K562 (cell line): ENCODE measurements at regions not wholly inside any gene's neighbourhood (a gene's known extent, or its start where the extent isn't known, plus 50 kb on each side); places are given as distances from the start of the nearest gene placed in this dataset.

Experiments used
- ATAC-seq: fragments of 200-7000 bp; cut with Tn5 transposase; 3 replicates; pipeline ENCODE4 v1.9.1; 2020; ENCODE audit warnings: moderate library complexity
- BruUV-seq: library from RNA; stranded (reverse); fragments of 400-500 nt; replicated peaks from 2 replicates; lab custom pipeline; 2021; lab: Mats Ljungman, UMichigan
- CTCF ChIA-PET: fragments of 300-600 bp; formaldehyde crosslinking; extraction: SDS; loops from one replicate; lab custom pipeline; 2021; ENCODE audit warnings: low intra/inter-chr PET ratio; lab: Yijun Ruan, JAX
- POLR2A ChIA-PET: fragments of 300-600, 350-650 bp; sonication (Branson Sonifier 250); formaldehyde crosslinking; extraction: SDS; loops from one replicate; lab custom pipeline; 2021; ENCODE audit warnings: antibody characterized with exemption, inconsistent platforms; lab: Yijun Ruan, JAX
- DNase-seq, 4 experiments: peaks; one replicate each; pipeline versions ENCODE4 v3.0.0 to v3.0.0-alpha.2; 2011 to 2018; ENCODE audit warnings: low spot score in 3 of 4, mixed read lengths in 3 of 4; ENCODE audit errors: extremely low read depth in 1 of 4
- FAIRE-seq: peaks from 2 replicates; lab custom pipeline; 2011; peaks lifted over from hg19 to GRCh38; lab: Jason Lieb, UNC
- H2AFZ ChIP-seq: 2 replicates; pipeline ENCODE4 v1.6.0; 2011; ENCODE audit warnings: low read depth, low read length, control low read depth, inconsistent platforms
- H3K27ac ChIP-seq: fragments of 200-600 bp; 3 replicates; pipeline ENCODE4 v1.8.0; 2011; ENCODE audit warnings: low read depth, mild to moderate bottlenecking, control low read depth, inconsistent platforms, low read length, moderate library complexity, mixed read lengths; ENCODE audit errors: extremely low read depth
- H3K27me3 ChIP-seq, 2 experiments: fragments of 300-600 bp in 1 of 2; 2 replicates in 1 of 2; 3 replicates in 1 of 2; pipeline versions ENCODE4 v1.6.0 to v1.8.0; 2011; ENCODE audit warnings: inconsistent platforms in 2 of 2, low read length in 2 of 2, mild to moderate bottlenecking in 1 of 2, mixed read lengths in 1 of 2, moderate library complexity in 1 of 2; ENCODE audit not compliant: control insufficient read depth in 2 of 2, insufficient read depth in 2 of 2
- H3K36me3 ChIP-seq: fragments of 300-600 bp; 3 replicates; pipeline ENCODE4 v1.8.0; 2011; ENCODE audit warnings: mild to moderate bottlenecking, low read length, inconsistent platforms; ENCODE audit not compliant: control insufficient read depth, insufficient read depth
- H3K4me1 ChIP-seq, 2 experiments: fragments of 200-600 bp in 1 of 2; replicated peaks in 1 of 2; 2 replicates in 1 of 2; 3 replicates in 1 of 2; pipeline versions ENCODE4 v1.5.1 to v1.8.0; 2011; ENCODE audit warnings: inconsistent platforms in 2 of 2, low read length in 2 of 2, mild to moderate bottlenecking in 1 of 2, mixed read lengths in 1 of 2, moderate library complexity in 1 of 2; ENCODE audit not compliant: control insufficient read depth in 2 of 2, insufficient read depth in 2 of 2
- H3K4me2 ChIP-seq: 2 replicates; pipeline ENCODE4 v1.6.1; 2011; ENCODE audit warnings: low read length, control low read depth, inconsistent platforms, mixed read lengths; ENCODE audit not compliant: insufficient read depth
- H3K4me3 ChIP-seq: fragments of 200-600 bp; sonication (generic), shearing (Covaris generic); 2 replicates; pipeline ENCODE4 v1.5.1; 2016; ENCODE audit warnings: control low read depth, inconsistent platforms
- H3K79me2 ChIP-seq: fragments of 200-600 bp; 3 replicates; pipeline ENCODE4 v1.8.0; 2011; ENCODE audit warnings: low read length, inconsistent platforms; ENCODE audit not compliant: control insufficient read depth, insufficient read depth
- H3K9ac ChIP-seq, 2 experiments: 2 replicates each; pipeline versions ENCODE4 v1.6.0 to v1.6.1; 2011; ENCODE audit warnings: low read depth in 2 of 2, low read length in 2 of 2, control low read depth in 1 of 2, inconsistent platforms in 1 of 2, mild to moderate bottlenecking in 1 of 2, mixed read lengths in 1 of 2; ENCODE audit not compliant: insufficient read depth in 1 of 2
- H3K9me1 ChIP-seq: one replicate; pipeline ENCODE4 v1.6.0; 2011; ENCODE audit warnings: inconsistent platforms, mild to moderate bottlenecking, low read length, moderate library complexity; ENCODE audit not compliant: control insufficient read depth, insufficient read depth
- H3K9me3 ChIP-seq: replicated peaks from 2 replicates; pipeline ENCODE4 v1.5.1; 2011; ENCODE audit warnings: low read depth, low read length, inconsistent platforms; ENCODE audit not compliant: control insufficient read depth, insufficient read depth
- H4K20me1 ChIP-seq: replicated peaks from 2 replicates; pipeline ENCODE4 v1.6.1; 2011; ENCODE audit warnings: low read length, inconsistent platforms, mixed read lengths; ENCODE audit not compliant: control insufficient read depth, insufficient read depth
- CHAMP1 ChIP-seq: fragments of 450-650 bp; IDR thresholded peaks from 2 replicates; pipeline ENCODE4 v1.6.1; 2016; ENCODE audit warnings: mild to moderate bottlenecking
- CREB3 ChIP-seq: fragments of 450-650 bp; conservative IDR thresholded peaks from 2 replicates; pipeline ENCODE4 v1.6.1; 2016; ENCODE audit warnings: missing genetic modification characterization, low read depth, mild to moderate bottlenecking, missing compliant biosample characterization, moderate library complexity
- MTA1 ChIP-seq: fragments of 450-650 bp; IDR thresholded peaks from 2 replicates; pipeline ENCODE4 v1.6.1; 2017; ENCODE audit warnings: borderline replicate concordance
- WGBS: fragments of 100-300 bp; shearing (Covaris generic); methylation state at CpG from one replicate; pipeline ENCODE4 v1.1.6; 2016; ENCODE audit warnings: low coverage, mixed read lengths; ENCODE audit not compliant: insufficient coverage; ENCODE audit errors: missing lambda C conversion rate; 5-methylcytosine and 5-hydroxymethylcytosine counted together
- in situ Hi-C: fragments of 300-500 bp; cut with MboI; formaldehyde crosslinking; loops from 4 replicates; pipeline ENCODE4 v1.15.0; 2018; ENCODE audit warnings: inconsistent platforms, mixed read lengths
- intact Hi-C: fragments of 100-400 bp; cut with micrococcal nuclease; formaldehyde crosslinking; loops from 2 replicates; pipeline ENCODE4 v1.14.2; 2022
- TF ChIP-seq, protein P1 (sequence below): fragments of 250-450 bp; sonication (Bioruptor Pico); IDR thresholded peaks from 2 replicates; pipeline ENCODE4 v1.4.0; 2020; ENCODE audit warnings: mild to moderate bottlenecking, moderate library complexity

- TF ChIP-seq, protein P1, sequence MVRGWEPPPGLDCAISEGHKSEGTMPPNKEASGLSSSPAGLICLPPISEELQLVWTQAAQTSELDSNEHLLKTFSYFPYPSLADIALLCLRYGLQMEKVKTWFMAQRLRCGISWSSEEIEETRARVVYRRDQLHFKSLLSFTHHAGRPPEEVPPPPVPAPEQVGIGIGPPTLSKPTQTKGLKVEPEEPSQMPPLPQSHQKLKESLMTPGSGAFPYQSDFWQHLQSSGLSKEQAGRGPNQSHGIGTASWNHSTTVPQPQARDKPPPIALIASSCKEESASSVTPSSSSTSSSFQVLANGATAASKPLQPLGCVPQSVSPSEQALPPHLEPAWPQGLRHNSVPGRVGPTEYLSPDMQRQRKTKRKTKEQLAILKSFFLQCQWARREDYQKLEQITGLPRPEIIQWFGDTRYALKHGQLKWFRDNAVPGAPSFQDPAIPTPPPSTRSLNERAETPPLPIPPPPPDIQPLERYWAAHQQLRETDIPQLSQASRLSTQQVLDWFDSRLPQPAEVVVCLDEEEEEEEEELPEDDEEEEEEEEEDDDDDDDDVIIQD (CRISPR knock-in tag), result no peak
- TF ChIP-seq, all 486 proteins: peak for 0
Measured at GRCh38 chrX:106454991-106455390, 156.8 kb upstream of the RADX start (continued).

GRCh38 chrX:106457802-106458201 lies 154.0 kb upstream of the RADX start:
- no peak overlapping the region for H2AFZ ChIP-seq
- no peaks in the 10 kb centered on the region for H3K36me3 ChIP-seq
- ChIA-PET CTCF (no interaction called here), POLR2A (no interaction called here)
- BruUV-seq, result no TSS peak
- TF ChIP-seq MTA1, result no peak
- TF ChIP-seq CHAMP1, result no peak
- TF ChIP-seq CREB3 (tag), result no peak
- WGBS, result 0% methylated on average over 1 of the region's 1 CpG
- ATAC-seq (no peak), DNase-seq (no peak), FAIRE-seq (no peak)
- H3K27ac ChIP-seq, result no peak overlapping the region
- H3K9me1 ChIP-seq, result no peaks in the 10 kb centered on the region
- no peak overlapping the region for H3K4me2 ChIP-seq
- H3K27me3 ChIP-seq, result no peaks in the 10 kb centered on the region
- no peak overlapping the region for H3K4me3 ChIP-seq
- H3K4me1 ChIP-seq, result no peaks in the 10 kb centered on the region
- H3K9ac ChIP-seq, result no peak overlapping the region
- intact Hi-C loops (no loop called here), in situ Hi-C loops (no loop called here)
- no peaks in the 10 kb centered on the region for H3K9me3 ChIP-seq
- no peaks in the 10 kb centered on the region for H4K20me1 ChIP-seq
- H3K79me2 ChIP-seq, result no peaks in the 10 kb centered on the region
